ENCODE measurements at regions not wholly inside any gene's neighbourhood (a gene's known extent, or its start where the extent isn't known, plus 50 kb on each side); places are given as distances from the start of the nearest gene placed in this dataset.

DNA sequence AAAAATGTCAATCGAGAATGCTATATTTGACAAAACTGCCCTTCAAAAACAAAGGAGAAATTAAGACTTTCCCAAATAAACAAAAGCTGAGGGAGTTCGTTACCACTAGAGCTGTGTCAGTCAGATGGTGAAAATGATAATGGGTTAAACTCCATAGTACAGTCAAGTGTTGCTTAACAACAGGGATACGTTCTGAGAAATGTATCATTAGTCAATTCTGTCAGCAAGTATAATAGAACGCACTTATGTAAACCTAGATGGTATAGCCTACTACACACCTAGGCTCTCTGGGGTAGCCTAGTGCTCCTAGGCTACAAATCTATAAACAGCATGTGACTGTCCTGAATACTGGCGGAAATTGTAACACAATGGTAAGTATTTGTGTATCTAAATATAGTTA lies 138.7 kb downstream of the DRD1 start:
- no peak for DNase-seq (ENCODE audit: low read depth in 1 of 2, low spot score in 1 of 2)
- ChIA-PET POLR2A (no interaction called here), CTCF (interaction anchor here (0.6 to 1.3 kb wide), 3 partner anchors 11 to 139 kb away, joined by 3 to 4 read pairs (median 3); partner anchors contain the start of gene DRD1)
- Histone ChIP-seq H3K4me3 (no peak overlapping the region), H3K4me2 (no peak overlapping the region), H3K27ac (no peak overlapping the region), H3K4me1 (peaks cover 4% of the 10 kb centered on the region), H3K9me3 (no peaks in the 10 kb centered on the region)
- no peak for FAIRE-seq
- TF ChIP-seq EHMT2 (IDR thresholded peaks at IDR 0.05; ENCODE audit: low read depth) (no peak), RAD21 (conservative IDR thresholded peaks at IDR 0.05 in 1 of 2, IDR thresholded peaks at IDR 0.05 in 1 of 2) (no peak), ZFP36 (IDR thresholded peaks at IDR 0.05; ENCODE audit: borderline replicate concordance, partially characterized antibody) (no peak), CBX2 (IDR thresholded peaks at IDR 0.05; ENCODE audit: borderline replicate concordance, low read depth) (no peak), POLR2A (IDR thresholded peaks at IDR 0.05; ENCODE audit: low read length) (no peak), CHD2 (IDR thresholded peaks at IDR 0.05; ENCODE audit: low read length, partially characterized antibody) (no peak), TP53 (CRISPR knock-in tag; IDR thresholded peaks at IDR 0.05) (no peak), ESRRA (IDR thresholded peaks at IDR 0.05; ENCODE audit: borderline replicate concordance, low read length) (no peak)
- 56% methylated on average over 5 of the region's 5 CpGs for WGBS (ENCODE audit: missing lambda C conversion rate)
- no peak for ATAC-seq

GRCh38 chr5:175290379-175290778 lies 153.6 kb downstream of the DRD1 start:
- POLR2A ChIA-PET: no interaction called here
- peaks cover 24% of the 10 kb centered on the region for H3K4me1 ChIP-seq
- peaks cover 3% of the 10 kb centered on the region; the same call in 2 of the 3 replicates for H3K9me3 ChIP-seq
- FAIRE-seq (no peak), DNase-seq (ENCODE audit: low read depth in 1 of 2, low spot score in 1 of 2) (no peak), ATAC-seq (no peak)
- no peak overlapping the region for H3K4me2 ChIP-seq
- WGBS (ENCODE audit: missing lambda C conversion rate): 66% methylated on average over 4 of the region's 4 CpGs
- peak overlapping the region in 1 of 2 experiments; percentile 46; a peak in 1 of 6 replicates for H3K27ac ChIP-seq
- H3K4me3 ChIP-seq: no peak overlapping the region
- TF ChIP-seq CHD2 (IDR thresholded peaks at IDR 0.05; ENCODE audit: low read length, partially characterized antibody): no peak
- TF ChIP-seq RCOR1 (IDR thresholded peaks at IDR 0.05; ENCODE audit: low read depth, low read length): no peak
- no peak for TF ChIP-seq RARB (CRISPR knock-in tag; IDR thresholded peaks at IDR 0.05)
- no peak for TF ChIP-seq NPAS2 (CRISPR knock-in tag; IDR thresholded peaks at IDR 0.05; ENCODE audit: borderline replicate concordance)
- no peak for TF ChIP-seq TP53 (CRISPR knock-in tag; IDR thresholded peaks at IDR 0.05)
- TF ChIP-seq KDM1A (IDR thresholded peaks at IDR 0.05; ENCODE audit: low read depth): no peak
- no peak for TF ChIP-seq CEBPB (IDR thresholded peaks at IDR 0.05)
- no peak for TF ChIP-seq NFE2L2 (conservative IDR thresholded peaks at IDR 0.05; ENCODE audit: low read length)
- CTCF ChIA-PET: interaction anchor here (1.0 to 1.2 kb wide), 2 partner anchors 24 to 170 kb away, joined by 3 read pairs; no protein-coding TSS in a partner anchor

- H3K4me3 ChIP-seq: no peak overlapping the region
Observed at GRCh38 chr5:175288048-175288621, 155.8 kb downstream of the DRD1 start.

More at GRCh38 chr5:175288048-175288621, 155.8 kb downstream of the DRD1 start:
- Histone ChIP-seq H3K27ac (peak overlapping the region; percentile 65 to 82; a peak in 5 of 6 replicates), H3K4me1 (peaks cover 31% of the 10 kb centered on the region), H3K9me3 (no peaks in the 10 kb centered on the region; the same call in 2 of the 3 replicates), H3K4me2 (peak overlapping the region; percentile 65)
- CTCF ChIA-PET: interaction anchor here (1.0 to 4.2 kb wide), 4 partner anchors 17 to 337 kb away, joined by 3 to 15 read pairs (median 6); partner anchors contain the start of gene DRD1
- ATAC-seq: peak; percentile 87 to 90
- peak; percentile 79 for FAIRE-seq
- peak; percentile 57 to 66 for DNase-seq (ENCODE audit: low read depth in 1 of 2, low spot score in 1 of 2)
- WGBS (ENCODE audit: missing lambda C conversion rate): 17% methylated on average over 9 of the region's 9 CpGs
- TF ChIP-seq E2F6 (IDR thresholded peaks at IDR 0.05; ENCODE audit: borderline replicate concordance, low read depth): peak; percentile 75; the same call in 1 of the 2 replicates
- TF ChIP-seq FOSL2 (IDR thresholded peaks at IDR 0.05): no peak
- peak; percentile 27; the same call in 1 of the 2 replicates for TF ChIP-seq FOSL2 (CRISPR knock-in tag; IDR thresholded peaks at IDR 0.05)
- TF ChIP-seq JUN (IDR thresholded peaks at IDR 0.05): peak in 1 of 2 experiments; percentile 31; a peak in 1 of 5 replicates
- no peak for TF ChIP-seq EHMT2 (IDR thresholded peaks at IDR 0.05; ENCODE audit: low read depth)
- peak; percentile 19; the same call in 1 of the 2 replicates for TF ChIP-seq JUNB (IDR thresholded peaks at IDR 0.05)
- TF ChIP-seq MAX (IDR thresholded peaks at IDR 0.05): peak; percentile 70
- TF ChIP-seq BHLHE40 (IDR thresholded peaks at IDR 0.05; ENCODE audit: low read depth, low read length): peak; percentile 53; the same call in 1 of the 2 replicates
- TF ChIP-seq NFE2L2 (conservative IDR thresholded peaks at IDR 0.05; ENCODE audit: low read length): no peak
- TF ChIP-seq MAZ (IDR thresholded peaks at IDR 0.05; ENCODE audit: borderline replicate concordance, low read depth, low read length): no peak
- no peak for TF ChIP-seq ZC3H11A (IDR thresholded peaks at IDR 0.05)
- POLR2A ChIA-PET: interaction anchor here (1.0 to 2.0 kb wide), 4 partner anchors 41 to 156 kb away, joined by 3 to 9 read pairs (median 6); partner anchors contain the start of gene DRD1

Data from A549 (cell line).